Activated CD4-positive, alpha-beta T cell treated with anti-CD3 and anti-CD28 coated beads, Interleukin-2, amount 50 U/mL, for 48 hours (primary cell): ENCODE measurements at regions not wholly inside any gene's neighbourhood (a gene's known extent, or its start where the extent isn't known, plus 50 kb on each side); places are given as distances from the start of the nearest gene placed in this dataset.

Experiments used
- DNase-seq, 2 experiments: peaks; one replicate each; pipeline ENCODE4 v3.0.0-alpha.2; 2020

GRCh38 chr7:17485904-17486303, 187.5 kb downstream of the AHR start:
- DNase-seq: no peak

- no peak for DNase-seq
Observed at GRCh38 chr7:17486835-17487234, 188.4 kb downstream of the AHR start.

- no peak for DNase-seq
Observed at GRCh38 chr7:17487343-17487742, 188.9 kb downstream of the AHR start.

GRCh38 chr7:17488829-17489228, 190.4 kb downstream of the AHR start:
- DNase-seq: no peak

- no peak for DNase-seq
Observed at GRCh38 chr7:17489961-17490360, 191.5 kb downstream of the AHR start.

GRCh38 chr7:17490825-17491224, 192.4 kb downstream of the AHR start:
- no peak for DNase-seq

- DNase-seq: no peak
Observed at GRCh38 chr7:17492437-17492836, 194.0 kb downstream of the AHR start.

GRCh38 chr7:17493446-17493845, 195.0 kb downstream of the AHR start:
- no peak for DNase-seq

GRCh38 chr7:17495655-17496394, 197.4 kb downstream of the AHR start:
- DNase-seq: no peak

GRCh38 chr7:17497136-17497535, 198.7 kb downstream of the AHR start:
- no peak for DNase-seq

- DNase-seq: no peak
Observed at GRCh38 chr7:17497549-17498167, 199.2 kb downstream of the AHR start.

GRCh38 chr7:17498230-17498629, 199.8 kb downstream of the AHR start:
- no peak for DNase-seq

GRCh38 chr7:17500736-17501135, 202.3 kb downstream of the AHR start:
- no peak for DNase-seq

- DNase-seq: no peak
Observed at GRCh38 chr7:17501441-17502212, 203.2 kb downstream of the AHR start.

GRCh38 chr7:17502213-17503060, 204.0 kb downstream of the AHR start:
- DNase-seq: no peak

- DNase-seq: no peak
Observed at GRCh38 chr7:17506095-17506494, 207.6 kb downstream of the AHR start.

- DNase-seq: no peak
Observed at GRCh38 chr7:17506596-17506995, 208.1 kb downstream of the AHR start.

GRCh38 chr7:17507717-17508116, 209.3 kb downstream of the AHR start:
- DNase-seq: no peak

- no peak for DNase-seq
Observed at GRCh38 chr7:17512181-17512675, 213.8 kb downstream of the AHR start.

- no peak for DNase-seq
Observed at GRCh38 chr7:17516771-17517170, 218.3 kb downstream of the AHR start.

GRCh38 chr7:17520941-17521340, 222.5 kb downstream of the AHR start:
- DNase-seq: no peak

- DNase-seq: no peak
Observed at GRCh38 chr7:17521437-17521836, 223.0 kb downstream of the AHR start.
